WTC11 (cell line): ENCODE measurements at regions not wholly inside any gene's neighbourhood (a gene's known extent, or its start where the extent isn't known, plus 50 kb on each side); places are given as distances from the start of the nearest gene placed in this dataset.

Experiments used
- ATAC-seq: fragments of 200-7000 bp; cut with Tn5 transposase; 2 replicates; pipeline ENCODE4 v1.10.0; 2021; ENCODE audit warnings: mild to moderate bottlenecking, moderate library complexity
- CTCF ChIA-PET: fragments of 300-600 bp; sonication (Branson Sonifier 250); formaldehyde crosslinking; loops from one replicate; lab custom pipeline; 2021; ENCODE audit warnings: antibody characterized with exemption; lab: Charles Lee
- POLR2A ChIA-PET: fragments of 350-600 bp; sonication (Branson Sonifier 250); formaldehyde crosslinking; loops from one replicate; lab custom pipeline; 2021; ENCODE audit warnings: antibody characterized with exemption; lab: Charles Lee
- DNase-seq: peaks from one replicate; pipeline ENCODE4 v3.0.0; 2021; ENCODE audit warnings: low spot score
- H3K27ac Mint-ChIP-seq: 2 replicates; pipeline ENCODE4 v1.8.0; 2021; ENCODE audit warnings: mixed read lengths
- H3K27me3 Mint-ChIP-seq: 2 replicates; pipeline ENCODE4 v1.8.0; 2021; ENCODE audit warnings: low read depth, mild to moderate bottlenecking, moderate library complexity, mixed read lengths
- H3K36me3 Mint-ChIP-seq: 2 replicates; pipeline ENCODE4 v1.8.0; 2021; ENCODE audit warnings: mixed read lengths
- H3K4me1 Mint-ChIP-seq: 2 replicates; pipeline ENCODE4 v1.8.0; 2022; ENCODE audit warnings: mixed read lengths
- H3K4me3 Mint-ChIP-seq: 2 replicates; pipeline ENCODE4 v1.8.0; 2021; ENCODE audit warnings: mild to moderate bottlenecking, moderate library complexity, mixed read lengths
- H3K9me3 Mint-ChIP-seq: 2 replicates; pipeline ENCODE4 v1.8.0; 2021; ENCODE audit warnings: mixed read lengths
- ATF1 ChIP-seq: sonication (generic); formaldehyde crosslinking; IDR thresholded peaks from 2 replicates; pipeline ENCODE4 v1.8.1; 2023; ENCODE audit warnings: mild to moderate bottlenecking, moderate library complexity, missing genetic modification reagents
- E2F1 ChIP-seq: sonication (generic); formaldehyde crosslinking; IDR thresholded peaks from 2 replicates; pipeline ENCODE4 v1.8.0; 2022; ENCODE audit warnings: mild to moderate bottlenecking, missing genetic modification reagents
- ESRRA ChIP-seq: sonication (generic); formaldehyde crosslinking; IDR thresholded peaks from 2 replicates; pipeline ENCODE4 v1.8.1; 2022; ENCODE audit warnings: mild to moderate bottlenecking, missing genetic modification reagents, borderline replicate concordance
- FOXK1 ChIP-seq: sonication (generic); formaldehyde crosslinking; IDR thresholded peaks from 2 replicates; pipeline ENCODE4 v1.8.0; 2022; ENCODE audit warnings: mild to moderate bottlenecking, moderate library complexity, missing genetic modification reagents
- FOXP1 ChIP-seq: sonication (generic); formaldehyde crosslinking; IDR thresholded peaks from 2 replicates; pipeline ENCODE4 v1.8.0; 2022; ENCODE audit warnings: missing genetic modification reagents, mild to moderate bottlenecking, moderate library complexity, borderline replicate concordance
- GABPB1 ChIP-seq: sonication (generic); formaldehyde crosslinking; IDR thresholded peaks from 2 replicates; pipeline ENCODE4 v1.8.1; 2023; ENCODE audit warnings: mild to moderate bottlenecking, missing genetic modification reagents
- JAZF1 ChIP-seq: fragments of 250-450 bp; sonication (Bioruptor Pico); IDR thresholded peaks from 2 replicates; pipeline ENCODE4 v1.9.0; 2021; ENCODE audit warnings: moderate library complexity, mild to moderate bottlenecking, inconsistent platforms
- JUN ChIP-seq: sonication (generic); formaldehyde crosslinking; IDR thresholded peaks from 2 replicates; pipeline ENCODE4 v1.8.0; 2023; ENCODE audit warnings: mild to moderate bottlenecking, missing genetic modification reagents
- NFATC4 ChIP-seq: fragments of 250-450 bp; sonication (Bioruptor Pico); IDR thresholded peaks from 2 replicates; pipeline ENCODE4 v1.9.0; 2021; ENCODE audit warnings: mild to moderate bottlenecking
- PRRX2 ChIP-seq: fragments of 250-450 bp; sonication (Bioruptor Pico); IDR thresholded peaks from 2 replicates; pipeline ENCODE4 v1.8.0; 2021; ENCODE audit warnings: mild to moderate bottlenecking
- ZNF138 ChIP-seq: sonication (generic); formaldehyde crosslinking; conservative IDR thresholded peaks from 2 replicates; pipeline ENCODE4 v1.8.1; 2022; ENCODE audit warnings: mild to moderate bottlenecking, moderate library complexity, missing genetic modification reagents
- ZNF396 ChIP-seq: fragments of 250-450 bp; sonication (Bioruptor Pico); IDR thresholded peaks from 2 replicates; pipeline ENCODE4 v1.8.0; 2021; ENCODE audit warnings: mild to moderate bottlenecking, moderate library complexity, borderline replicate concordance
- ZNF425 ChIP-seq: fragments of 250-450 bp; sonication (Bioruptor Pico); conservative IDR thresholded peaks from 2 replicates; pipeline ENCODE4 v1.9.0; 2021; ENCODE audit warnings: mild to moderate bottlenecking
- ZSCAN18 ChIP-seq: fragments of 250-450 bp; sonication (Bioruptor Pico); IDR thresholded peaks from 2 replicates; pipeline ENCODE4 v2.1.2; 2022; ENCODE audit warnings: mild to moderate bottlenecking, moderate library complexity
- TF ChIP-seq, protein P1 (sequence below): sonication (generic); formaldehyde crosslinking; conservative IDR thresholded peaks from 2 replicates; pipeline ENCODE4 v1.8.1; 2022; ENCODE audit warnings: mild to moderate bottlenecking, missing genetic modification reagents
- TF ChIP-seq, protein P2 (sequence below): sonication (generic); formaldehyde crosslinking; IDR thresholded peaks from 2 replicates; pipeline ENCODE4 v1.8.1; 2023; ENCODE audit warnings: mild to moderate bottlenecking, missing genetic modification reagents
- TF ChIP-seq, protein P3 (sequence below): sonication (generic); formaldehyde crosslinking; IDR thresholded peaks from 2 replicates; pipeline ENCODE4 v1.8.1; 2022; ENCODE audit warnings: mild to moderate bottlenecking, missing genetic modification reagents, moderate library complexity, borderline replicate concordance
- TF ChIP-seq, protein P4 (sequence below): sonication (generic); formaldehyde crosslinking; IDR thresholded peaks from 2 replicates; pipeline ENCODE4 v1.8.0; 2023; ENCODE audit warnings: missing genetic modification reagents, mild to moderate bottlenecking, borderline replicate concordance

DNA sequence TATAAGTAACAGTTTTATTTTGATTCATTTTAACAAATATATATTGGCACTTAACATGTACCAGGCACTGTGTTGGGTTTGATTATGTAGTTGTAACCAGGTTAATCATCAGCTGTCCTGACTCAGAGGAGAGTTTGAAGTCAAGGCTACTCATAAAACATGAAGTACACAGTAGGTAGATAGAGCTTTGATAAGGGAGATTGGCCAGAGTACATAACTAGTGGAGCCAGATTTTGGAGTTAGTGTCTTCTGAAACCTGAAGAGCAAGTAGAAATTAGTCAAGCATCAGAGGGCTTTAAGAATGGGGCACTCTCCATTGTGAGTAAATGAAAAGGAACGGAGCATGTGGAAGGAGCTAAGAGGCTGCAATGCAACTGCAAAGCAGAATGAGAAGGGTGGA is 333.9 kb downstream of the RFC3 start:
- Mint-ChIP-seq H3K27ac (no peak overlapping the region), H3K4me3 (no peak overlapping the region), H3K9me3 (no peaks in the 10 kb centered on the region), H3K4me1 (peaks cover 17% of the 10 kb centered on the region), H3K36me3 (no peaks in the 10 kb centered on the region), H3K27me3 (no peaks in the 10 kb centered on the region)
- ChIA-PET POLR2A (no interaction called here), CTCF (no interaction called here)
- ATAC-seq (no peak), DNase-seq (no peak)
- TF ChIP-seq ZNF138 (CRISPR knock-in tag) = no peak
- no peak for TF ChIP-seq JUN
- no peak for TF ChIP-seq FOXK1
- TF ChIP-seq, protein P1, sequence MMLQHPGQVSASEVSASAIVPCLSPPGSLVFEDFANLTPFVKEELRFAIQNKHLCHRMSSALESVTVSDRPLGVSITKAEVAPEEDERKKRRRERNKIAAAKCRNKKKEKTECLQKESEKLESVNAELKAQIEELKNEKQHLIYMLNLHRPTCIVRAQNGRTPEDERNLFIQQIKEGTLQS = no peak
- no peak for TF ChIP-seq GABPB1 (CRISPR knock-in tag)
- TF ChIP-seq ZNF425 = no peak
- no peak for TF ChIP-seq PRRX2 (CRISPR knock-in tag)
- TF ChIP-seq, protein P2, sequence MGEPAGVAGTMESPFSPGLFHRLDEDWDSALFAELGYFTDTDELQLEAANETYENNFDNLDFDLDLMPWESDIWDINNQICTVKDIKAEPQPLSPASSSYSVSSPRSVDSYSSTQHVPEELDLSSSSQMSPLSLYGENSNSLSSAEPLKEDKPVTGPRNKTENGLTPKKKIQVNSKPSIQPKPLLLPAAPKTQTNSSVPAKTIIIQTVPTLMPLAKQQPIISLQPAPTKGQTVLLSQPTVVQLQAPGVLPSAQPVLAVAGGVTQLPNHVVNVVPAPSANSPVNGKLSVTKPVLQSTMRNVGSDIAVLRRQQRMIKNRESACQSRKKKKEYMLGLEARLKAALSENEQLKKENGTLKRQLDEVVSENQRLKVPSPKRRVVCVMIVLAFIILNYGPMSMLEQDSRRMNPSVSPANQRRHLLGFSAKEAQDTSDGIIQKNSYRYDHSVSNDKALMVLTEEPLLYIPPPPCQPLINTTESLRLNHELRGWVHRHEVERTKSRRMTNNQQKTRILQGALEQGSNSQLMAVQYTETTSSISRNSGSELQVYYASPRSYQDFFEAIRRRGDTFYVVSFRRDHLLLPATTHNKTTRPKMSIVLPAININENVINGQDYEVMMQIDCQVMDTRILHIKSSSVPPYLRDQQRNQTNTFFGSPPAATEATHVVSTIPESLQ = no peak
- no peak for TF ChIP-seq JAZF1 (CRISPR knock-in tag)
- TF ChIP-seq ZSCAN18 (CRISPR knock-in tag) = no peak
- TF ChIP-seq ESRRA (CRISPR knock-in tag) = no peak
- TF ChIP-seq FOXP1 = no peak
- TF ChIP-seq E2F1 = no peak
- TF ChIP-seq, protein P3, sequence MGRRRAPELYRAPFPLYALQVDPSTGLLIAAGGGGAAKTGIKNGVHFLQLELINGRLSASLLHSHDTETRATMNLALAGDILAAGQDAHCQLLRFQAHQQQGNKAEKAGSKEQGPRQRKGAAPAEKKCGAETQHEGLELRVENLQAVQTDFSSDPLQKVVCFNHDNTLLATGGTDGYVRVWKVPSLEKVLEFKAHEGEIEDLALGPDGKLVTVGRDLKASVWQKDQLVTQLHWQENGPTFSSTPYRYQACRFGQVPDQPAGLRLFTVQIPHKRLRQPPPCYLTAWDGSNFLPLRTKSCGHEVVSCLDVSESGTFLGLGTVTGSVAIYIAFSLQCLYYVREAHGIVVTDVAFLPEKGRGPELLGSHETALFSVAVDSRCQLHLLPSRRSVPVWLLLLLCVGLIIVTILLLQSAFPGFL (CRISPR knock-in tag) = no peak
- TF ChIP-seq NFATC4 (CRISPR knock-in tag) = no peak
- no peak for TF ChIP-seq ATF1 (CRISPR knock-in tag)
- no peak for TF ChIP-seq ZNF396 (CRISPR knock-in tag)
- TF ChIP-seq, protein P4, sequence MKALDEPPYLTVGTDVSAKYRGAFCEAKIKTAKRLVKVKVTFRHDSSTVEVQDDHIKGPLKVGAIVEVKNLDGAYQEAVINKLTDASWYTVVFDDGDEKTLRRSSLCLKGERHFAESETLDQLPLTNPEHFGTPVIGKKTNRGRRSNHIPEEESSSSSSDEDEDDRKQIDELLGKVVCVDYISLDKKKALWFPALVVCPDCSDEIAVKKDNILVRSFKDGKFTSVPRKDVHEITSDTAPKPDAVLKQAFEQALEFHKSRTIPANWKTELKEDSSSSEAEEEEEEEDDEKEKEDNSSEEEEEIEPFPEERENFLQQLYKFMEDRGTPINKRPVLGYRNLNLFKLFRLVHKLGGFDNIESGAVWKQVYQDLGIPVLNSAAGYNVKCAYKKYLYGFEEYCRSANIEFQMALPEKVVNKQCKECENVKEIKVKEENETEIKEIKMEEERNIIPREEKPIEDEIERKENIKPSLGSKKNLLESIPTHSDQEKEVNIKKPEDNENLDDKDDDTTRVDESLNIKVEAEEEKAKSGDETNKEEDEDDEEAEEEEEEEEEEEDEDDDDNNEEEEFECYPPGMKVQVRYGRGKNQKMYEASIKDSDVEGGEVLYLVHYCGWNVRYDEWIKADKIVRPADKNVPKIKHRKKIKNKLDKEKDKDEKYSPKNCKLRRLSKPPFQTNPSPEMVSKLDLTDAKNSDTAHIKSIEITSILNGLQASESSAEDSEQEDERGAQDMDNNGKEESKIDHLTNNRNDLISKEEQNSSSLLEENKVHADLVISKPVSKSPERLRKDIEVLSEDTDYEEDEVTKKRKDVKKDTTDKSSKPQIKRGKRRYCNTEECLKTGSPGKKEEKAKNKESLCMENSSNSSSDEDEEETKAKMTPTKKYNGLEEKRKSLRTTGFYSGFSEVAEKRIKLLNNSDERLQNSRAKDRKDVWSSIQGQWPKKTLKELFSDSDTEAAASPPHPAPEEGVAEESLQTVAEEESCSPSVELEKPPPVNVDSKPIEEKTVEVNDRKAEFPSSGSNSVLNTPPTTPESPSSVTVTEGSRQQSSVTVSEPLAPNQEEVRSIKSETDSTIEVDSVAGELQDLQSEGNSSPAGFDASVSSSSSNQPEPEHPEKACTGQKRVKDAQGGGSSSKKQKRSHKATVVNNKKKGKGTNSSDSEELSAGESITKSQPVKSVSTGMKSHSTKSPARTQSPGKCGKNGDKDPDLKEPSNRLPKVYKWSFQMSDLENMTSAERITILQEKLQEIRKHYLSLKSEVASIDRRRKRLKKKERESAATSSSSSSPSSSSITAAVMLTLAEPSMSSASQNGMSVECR (CRISPR knock-in tag) = no peak
